ENCODE measurements at regions not wholly inside any gene's neighbourhood (a gene's known extent, or its start where the extent isn't known, plus 50 kb on each side); places are given as distances from the start of the nearest gene placed in this dataset.

DNA sequence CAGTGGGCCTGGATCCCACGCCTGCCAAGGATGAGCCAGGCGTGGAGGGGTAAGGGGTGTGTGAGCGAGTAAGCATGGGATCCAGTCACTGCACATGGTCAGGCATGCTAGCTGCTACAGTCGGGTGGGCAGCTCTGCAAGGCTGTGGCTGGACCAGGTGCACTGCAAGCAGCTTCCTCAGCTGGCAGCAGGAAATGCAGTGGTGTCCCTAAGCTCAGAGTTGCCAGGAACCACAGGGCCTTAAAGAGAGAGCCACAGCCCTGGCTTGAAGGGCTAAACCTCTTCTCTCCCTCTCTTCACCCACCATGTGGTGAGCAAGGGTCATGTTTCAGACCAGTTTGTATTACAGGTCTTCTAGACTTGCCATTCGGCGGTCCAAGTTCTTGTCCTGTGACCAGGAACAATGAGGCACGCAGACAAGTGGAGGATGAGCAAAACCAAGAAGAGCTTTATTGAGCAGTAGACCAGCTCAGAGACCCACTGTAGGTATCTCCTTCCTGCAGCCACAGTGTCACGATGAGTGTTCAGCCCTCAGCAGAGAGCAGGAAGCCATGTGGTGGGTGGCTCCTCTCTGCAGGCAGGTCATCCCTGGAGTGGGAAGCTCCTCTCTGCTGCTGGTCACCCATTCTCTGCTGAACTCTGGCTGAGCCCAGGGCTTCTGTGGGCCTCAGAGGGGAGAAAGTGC is 511.9 kb downstream of the PYDC2 start:
- no peak for TF ChIP-seq EZH2phosphoT487 (IDR thresholded peaks at IDR 0.05; ENCODE audit: insufficient read depth, low read depth)
- no peak for TF ChIP-seq EZH2 (IDR thresholded peaks at IDR 0.05; ENCODE audit: insufficient read depth, poor library complexity, severe bottlenecking)

All from GM23248 (cell line).